Activated CD4-positive, CD25-positive, alpha-beta regulatory T cell treated with anti-CD3 and anti-CD28 coated beads, Interleukin-2, amount 50 U/mL, for 72 hours (primary cell): ENCODE measurements at regions not wholly inside any gene's neighbourhood (a gene's known extent, or its start where the extent isn't known, plus 50 kb on each side); places are given as distances from the start of the nearest gene placed in this dataset.
A peak's percentile ranks its signal among the peaks of the same experiment; 100 is the strongest.

Experiments used
- DNase-seq: peaks from one replicate; pipeline ENCODE4 v3.0.0; 2021

GRCh38 chr14:97457575-97458085 lies 660.4 kb downstream of the VRK1 start:
- no peak for DNase-seq

- peak; percentile 32 for DNase-seq
Measured at GRCh38 chr14:97458255-97458654, 661.1 kb downstream of the VRK1 start.

GRCh38 chr14:97458661-97459579 lies 661.7 kb downstream of the VRK1 start:
- peak; percentile 77 for DNase-seq

- no peak for DNase-seq
Measured at GRCh38 chr14:97462081-97462480, 664.9 kb downstream of the VRK1 start.

- DNase-seq, result no peak
Measured at GRCh38 chr14:97468220-97468619, 671.0 kb downstream of the VRK1 start.

GRCh38 chr14:97477353-97477752 lies 680.2 kb downstream of the VRK1 start:
- DNase-seq, result no peak

- no peak for DNase-seq
Measured at GRCh38 chr14:97485201-97485600, 688.0 kb downstream of the VRK1 start.

- DNase-seq, result no peak
Measured at GRCh38 chr14:97486601-97487120, 689.5 kb downstream of the VRK1 start.

GRCh38 chr14:97489750-97490149 lies 692.6 kb downstream of the VRK1 start:
- DNase-seq, result no peak

- no peak for DNase-seq
Measured at GRCh38 chr14:97490521-97491070, 693.4 kb downstream of the VRK1 start.

GRCh38 chr14:97491697-97492096 lies 694.5 kb downstream of the VRK1 start:
- DNase-seq, result no peak

GRCh38 chr14:97499790-97500481 lies 702.8 kb downstream of the VRK1 start:
- DNase-seq, result no peak

GRCh38 chr14:97506626-97507025 lies 709.4 kb downstream of the VRK1 start:
- no peak for DNase-seq

GRCh38 chr14:97513891-97514290 lies 716.7 kb downstream of the VRK1 start:
- no peak for DNase-seq

- no peak for DNase-seq
Measured at GRCh38 chr14:97517566-97518234, 720.5 kb downstream of the VRK1 start.

GRCh38 chr14:97523936-97524335 lies 726.8 kb downstream of the VRK1 start:
- DNase-seq, result no peak

GRCh38 chr14:97524589-97525319 lies 727.6 kb downstream of the VRK1 start:
- no peak for DNase-seq

GRCh38 chr14:97527993-97528392 lies 730.8 kb downstream of the VRK1 start:
- no peak for DNase-seq

- DNase-seq, result no peak
Measured at GRCh38 chr14:97532052-97532451, 734.9 kb downstream of the VRK1 start.

- DNase-seq, result no peak
Measured at GRCh38 chr14:97536421-97536820, 739.2 kb downstream of the VRK1 start.

- no peak for DNase-seq
Measured at GRCh38 chr14:97538749-97539410, 741.7 kb downstream of the VRK1 start.

GRCh38 chr14:97539411-97539795 lies 742.2 kb downstream of the VRK1 start:
- DNase-seq, result no peak
